Cardiac muscle cell (in vitro differentiated cells and primary cell): ENCODE measurements at regions not wholly inside any gene's neighbourhood (a gene's known extent, or its start where the extent isn't known, plus 50 kb on each side); places are given as distances from the start of the nearest gene placed in this dataset.

Experiments used
- DNase-seq, 2 donors: peaks; one replicate each; pipeline versions ENCODE4 v3.0.0 to v3.0.0-alpha.2; 2010 to 2017; ENCODE audit warnings: low read depth in 1 of 2, low spot score in 1 of 2
- H3K27ac ChIP-seq: fragments of 200-600 bp; sonication (generic); 2 replicates; pipeline ENCODE4 v1.5.1; 2016
- H3K27me3 ChIP-seq: fragments of 200-600 bp; sonication (generic); 2 replicates; pipeline ENCODE4 v1.6.0; 2016; ENCODE audit warnings: control low read depth
- H3K36me3 ChIP-seq: fragments of 200-600 bp; sonication (generic); 2 replicates; pipeline ENCODE4 v1.5.1; 2016; ENCODE audit warnings: control low read depth
- H3K4me1 ChIP-seq: fragments of 200-600 bp; sonication (generic); 2 replicates; pipeline ENCODE4 v1.8.1; 2017; ENCODE audit warnings: low read depth, mild to moderate bottlenecking, mixed run types
- H3K4me3 ChIP-seq: fragments of 200-600 bp; sonication (generic); 2 replicates; pipeline ENCODE4 v1.5.1; 2016; ENCODE audit warnings: mild to moderate bottlenecking
- H3K9me3 ChIP-seq: fragments of 200-600 bp; sonication (generic); 2 replicates; pipeline ENCODE4 v1.5.1; 2017; ENCODE audit warnings: low read depth, mild to moderate bottlenecking, control low read depth
- CTCF ChIP-seq: IDR thresholded peaks from 2 replicates; pipeline ENCODE4 v1.5.1; 2012; ENCODE audit warnings: low read depth, mild to moderate bottlenecking, low read length

GRCh38 chr12:93964936-93965335 is 183.4 kb upstream of the PLXNC1 start:
- Histone ChIP-seq H3K36me3 (no peaks in the 10 kb centered on the region), H3K9me3 (no peaks in the 10 kb centered on the region), H3K4me1 (no peaks in the 10 kb centered on the region), H3K27ac (no peak overlapping the region), H3K27me3 (no peaks in the 10 kb centered on the region), H3K4me3 (no peak overlapping the region)
- DNase-seq: no peak
- TF ChIP-seq CTCF: no peak

- H3K27ac ChIP-seq: no peak overlapping the region
- no peak overlapping the region for H3K4me3 ChIP-seq
- DNase-seq: no peak
- no peak for TF ChIP-seq CTCF
- no peaks in the 10 kb centered on the region for H3K27me3 ChIP-seq
- H3K4me1 ChIP-seq: no peaks in the 10 kb centered on the region
- no peaks in the 10 kb centered on the region for H3K36me3 ChIP-seq
- H3K9me3 ChIP-seq: no peaks in the 10 kb centered on the region
These were observed 181.8 kb upstream of the PLXNC1 start for GRCh38 chr12:93966516-93967133.

GRCh38 chr12:93967454-93967853 is 180.9 kb upstream of the PLXNC1 start:
- Histone ChIP-seq H3K36me3 (no peaks in the 10 kb centered on the region), H3K27me3 (no peaks in the 10 kb centered on the region), H3K4me1 (peaks cover 2% of the 10 kb centered on the region), H3K9me3 (no peaks in the 10 kb centered on the region), H3K27ac (no peak overlapping the region), H3K4me3 (no peak overlapping the region)
- DNase-seq: no peak
- no peak for TF ChIP-seq CTCF

- no peak for DNase-seq
- no peak for TF ChIP-seq CTCF
- no peaks in the 10 kb centered on the region for H3K36me3 ChIP-seq
- no peak overlapping the region for H3K4me3 ChIP-seq
- H3K9me3 ChIP-seq: no peaks in the 10 kb centered on the region
- peaks cover 5% of the 10 kb centered on the region for H3K4me1 ChIP-seq
- no peaks in the 10 kb centered on the region for H3K27me3 ChIP-seq
- H3K27ac ChIP-seq: no peak overlapping the region
These were observed 179.7 kb upstream of the PLXNC1 start for GRCh38 chr12:93968536-93969285.

- Histone ChIP-seq H3K4me1 (peaks cover 5% of the 10 kb centered on the region), H3K4me3 (no peak overlapping the region), H3K27me3 (no peaks in the 10 kb centered on the region), H3K36me3 (no peaks in the 10 kb centered on the region), H3K9me3 (no peaks in the 10 kb centered on the region), H3K27ac (no peak overlapping the region)
- no peak for TF ChIP-seq CTCF
- no peak for DNase-seq
These were observed 177.3 kb upstream of the PLXNC1 start for GRCh38 chr12:93970900-93971688.
